T47D (cell line): ENCODE measurements at regions not wholly inside any gene's neighbourhood (a gene's known extent, or its start where the extent isn't known, plus 50 kb on each side); places are given as distances from the start of the nearest gene placed in this dataset.

Source experiments
- DNase-seq, 2 experiments: peaks; one replicate each; pipeline versions ENCODE4 v3.0.0 to v3.0.0-alpha.2; 2011 to 2012; ENCODE audit warnings: low read depth in 1 of 2, low spot score in 1 of 2
- JUND ChIP-seq: IDR thresholded peaks from 2 replicates; pipeline ENCODE4 v1.6.1; 2012; ENCODE audit warnings: low read depth
- in situ Hi-C: cut with HindIII; loops from 2 replicates; pipeline ENCODE4 v1.10.0; 2016; ENCODE audit warnings: low sequenced_read_pairs, low pct_unique_long_range_greater_than_20kb

GRCh38 chr19:29031216-29031615 lies 181.7 kb downstream of the UQCRFS1 start:
- DNase-seq = no peak
- in situ Hi-C loops = no loop called here
- no peak for TF ChIP-seq JUND

GRCh38 chr19:29029268-29029958 lies 183.5 kb downstream of the UQCRFS1 start:
- TF ChIP-seq JUND = no peak
- in situ Hi-C loops = no loop called here
- no peak for DNase-seq

GRCh38 chr19:29022599-29022998 lies 190.4 kb downstream of the UQCRFS1 start:
- in situ Hi-C loops = no loop called here
- no peak for DNase-seq
- no peak for TF ChIP-seq JUND

GRCh38 chr19:29022165-29022564 lies 190.8 kb downstream of the UQCRFS1 start:
- in situ Hi-C loops = no loop called here
- no peak for TF ChIP-seq JUND
- DNase-seq = no peak

GRCh38 chr19:29021232-29021916 lies 191.6 kb downstream of the UQCRFS1 start:
- in situ Hi-C loops = no loop called here
- DNase-seq = no peak
- no peak for TF ChIP-seq JUND

GRCh38 chr19:29019403-29019802 lies 193.5 kb downstream of the UQCRFS1 start:
- in situ Hi-C loops = no loop called here
- no peak for DNase-seq
- TF ChIP-seq JUND = no peak

- DNase-seq = no peak
- TF ChIP-seq JUND = no peak
- in situ Hi-C loops = no loop called here
Measured at GRCh38 chr19:29018542-29018941, 194.4 kb downstream of the UQCRFS1 start.

GRCh38 chr19:29017788-29018187 lies 195.2 kb downstream of the UQCRFS1 start:
- in situ Hi-C loops = no loop called here

GRCh38 chr19:29016926-29017760 lies 195.8 kb downstream of the UQCRFS1 start:
- no peak for DNase-seq
- in situ Hi-C loops = no loop called here
- no peak for TF ChIP-seq JUND

More at GRCh38 chr19:29017788-29018187, 195.2 kb downstream of the UQCRFS1 start:
- no peak for TF ChIP-seq JUND
- no peak for DNase-seq

- DNase-seq = no peak
- in situ Hi-C loops = no loop called here
- TF ChIP-seq JUND = no peak
Measured at GRCh38 chr19:29016353-29016752, 196.6 kb downstream of the UQCRFS1 start.

- no peak for DNase-seq
- in situ Hi-C loops = no loop called here
- no peak for TF ChIP-seq JUND
Measured at GRCh38 chr19:29015569-29015968, 197.4 kb downstream of the UQCRFS1 start.

GRCh38 chr19:29014857-29015436 lies 198.0 kb downstream of the UQCRFS1 start:
- TF ChIP-seq JUND = no peak

More at GRCh38 chr19:29014857-29015436, 198.0 kb downstream of the UQCRFS1 start:
- no peak for DNase-seq
- in situ Hi-C loops = no loop called here
